HK-2 (cell line): ENCODE measurements at regions not wholly inside any gene's neighbourhood (a gene's known extent, or its start where the extent isn't known, plus 50 kb on each side); places are given as distances from the start of the nearest gene placed in this dataset.
A peak's percentile ranks its signal among the peaks of the same experiment; 100 is the strongest.

Source experiments
- DNase-seq: peaks from one replicate; pipeline ENCODE4 v3.0.0-alpha.2; 2018; ENCODE audit not compliant: unreplicated experiment

DNA sequence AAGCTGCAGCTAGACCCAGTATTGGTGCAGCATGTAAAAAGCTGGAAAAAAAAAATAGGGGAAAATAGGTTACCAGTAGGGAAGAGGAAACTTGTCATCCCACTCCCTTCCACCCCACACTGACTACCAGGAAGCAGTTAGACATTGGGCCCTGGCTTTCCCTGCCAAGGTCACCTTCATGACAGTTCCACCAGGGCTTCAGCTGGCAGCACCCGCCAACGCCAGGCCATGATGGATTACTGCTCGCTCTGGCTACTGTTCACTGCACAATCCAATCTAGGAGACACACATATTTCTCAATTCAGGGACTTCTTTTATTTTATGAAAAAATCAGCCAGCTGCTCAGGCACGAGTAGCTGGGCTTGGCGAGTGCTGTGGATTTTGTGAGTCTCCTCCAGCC, 127.7 kb downstream of the DMRTA2 start:
- DNase-seq, result no peak

GRCh38 chr1:50292276-50292675, 131.0 kb downstream of the DMRTA2 start:
- no peak for DNase-seq

DNA sequence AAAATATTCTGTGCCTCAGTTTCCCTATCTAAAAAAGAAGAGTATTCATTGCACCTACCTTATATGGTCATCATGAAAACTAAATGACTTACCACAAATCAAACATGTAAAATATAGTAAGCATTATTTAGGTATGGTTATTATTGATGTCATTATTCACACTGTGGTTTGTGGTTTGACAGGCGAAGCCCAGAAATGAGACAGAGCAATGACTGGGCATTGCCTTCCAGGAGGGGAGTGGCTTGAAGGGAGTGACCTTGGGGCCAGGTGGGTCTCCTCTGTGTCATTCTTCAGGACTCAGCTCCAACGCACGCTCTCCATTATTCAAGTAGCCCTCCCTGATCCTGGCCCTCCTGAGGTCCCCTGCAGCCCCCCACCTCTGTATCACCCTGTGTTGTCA, 133.7 kb downstream of the DMRTA2 start:
- no peak for DNase-seq

DNA sequence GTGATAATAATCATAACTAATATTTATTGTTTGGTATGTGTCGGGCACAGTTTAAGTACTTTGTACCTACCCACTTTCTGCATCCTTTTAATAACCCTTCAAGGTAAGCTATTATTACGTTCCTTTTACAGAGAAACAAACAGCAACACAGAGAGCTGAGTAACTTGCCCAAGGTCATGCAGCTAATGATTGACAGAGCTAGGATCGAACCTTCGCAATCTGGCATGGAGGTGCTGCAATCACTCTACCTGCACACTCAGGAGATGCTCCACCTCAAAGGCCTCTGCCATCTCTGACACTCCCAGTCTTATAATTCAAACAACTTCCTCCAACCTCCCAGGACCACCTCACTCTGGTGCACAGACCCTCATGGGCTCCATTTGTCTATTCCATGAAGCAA, 137.2 kb downstream of the DMRTA2 start:
- no peak for DNase-seq

DNA sequence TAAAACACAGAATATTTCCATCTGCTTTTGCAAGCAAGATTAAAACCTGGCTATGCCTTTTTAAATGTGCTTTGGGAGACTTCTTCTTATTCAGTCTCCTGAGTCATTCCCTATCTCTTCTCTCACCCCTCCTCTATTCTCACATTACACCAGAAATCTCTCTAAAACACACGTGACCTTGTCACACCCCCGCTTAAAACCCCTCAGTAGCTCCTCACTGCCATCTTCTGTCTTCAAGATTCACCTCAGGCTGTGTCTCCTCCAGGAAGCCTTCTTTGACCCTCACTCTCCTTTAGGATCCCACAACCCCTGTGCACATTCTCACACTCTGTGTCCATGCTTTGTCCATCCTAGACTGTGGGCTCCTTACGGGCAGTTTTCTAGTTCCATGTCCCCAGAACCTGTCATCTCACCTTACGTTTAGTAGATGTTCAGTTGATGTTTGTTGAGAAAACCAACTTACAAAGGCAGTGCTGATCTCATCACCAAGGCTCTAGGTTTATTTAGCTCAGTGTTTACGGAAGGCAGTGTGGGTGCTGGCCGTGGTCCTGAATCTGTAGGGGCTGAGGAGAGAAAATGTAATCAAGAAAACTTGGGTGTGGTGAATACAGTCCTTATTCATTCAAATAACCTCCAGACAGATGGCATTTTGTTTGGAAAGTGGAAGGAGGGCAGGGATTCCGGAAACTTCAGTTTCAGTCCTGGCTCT, 143.5 kb downstream of the DMRTA2 start:
- peak; percentile 16 for DNase-seq

DNA sequence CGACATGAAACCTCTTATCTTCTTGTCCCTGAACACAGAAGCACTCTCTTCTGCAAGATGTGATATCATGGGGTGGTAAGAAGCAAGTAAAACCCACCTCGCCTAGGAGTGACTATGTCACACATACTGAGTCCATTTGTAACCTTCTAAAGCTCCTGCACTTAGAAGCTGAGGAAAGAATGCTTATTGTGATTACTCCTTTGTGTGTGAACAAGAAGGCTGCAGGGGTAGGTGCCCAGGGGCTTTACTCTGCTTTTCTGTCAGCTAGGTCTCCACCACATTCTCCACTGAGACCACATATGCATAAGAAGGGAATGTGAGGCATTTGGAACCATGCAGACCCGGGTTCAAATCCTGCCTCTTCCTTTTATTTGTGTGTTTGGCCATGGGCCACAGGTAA, 144.3 kb downstream of the DMRTA2 start:
- DNase-seq, result no peak

DNA sequence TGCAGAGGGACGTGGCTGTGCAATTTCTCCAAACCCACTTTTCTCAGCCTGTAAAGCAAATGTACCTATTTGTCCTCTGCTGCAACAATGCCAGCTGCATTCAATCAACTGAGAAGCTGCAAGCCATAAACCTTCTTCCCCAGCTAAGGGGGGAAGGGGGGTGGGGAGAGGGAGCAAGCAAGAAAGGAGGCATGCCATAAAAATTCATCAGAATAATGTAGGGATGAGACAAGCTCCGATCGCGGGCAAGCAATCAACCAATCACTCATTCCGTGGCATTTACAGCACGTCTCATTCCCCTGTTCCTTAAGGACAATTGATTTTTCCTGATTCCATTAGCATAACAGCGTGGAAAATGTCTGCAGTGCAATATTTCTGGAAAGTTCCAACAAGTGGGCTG, 144.8 kb downstream of the DMRTA2 start:
- no peak for DNase-seq

GRCh38 chr1:50275566-50275965, 147.7 kb downstream of the DMRTA2 start:
- DNase-seq, result no peak

DNA sequence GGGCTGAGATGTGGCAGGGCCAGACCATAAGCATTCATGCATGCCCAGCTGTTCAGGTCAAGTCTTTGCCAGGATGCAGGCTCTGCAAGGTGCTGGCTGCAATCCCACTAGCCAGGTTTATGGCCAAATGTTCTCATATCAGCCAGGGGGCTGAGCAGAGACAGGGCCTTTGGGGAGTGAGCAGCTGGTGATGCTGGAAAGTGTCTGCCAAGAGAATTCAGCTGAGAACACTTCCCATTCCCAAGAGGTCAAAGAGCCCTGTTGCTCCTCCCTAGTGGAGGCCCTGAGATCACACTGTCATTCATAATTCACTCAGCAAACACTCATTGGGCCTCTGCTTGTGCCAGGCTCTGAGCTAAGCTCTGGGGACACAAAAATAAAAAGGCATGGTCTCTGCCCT, 150.3 kb downstream of the DMRTA2 start:
- no peak for DNase-seq

GRCh38 chr1:50271968-50272578, 151.2 kb downstream of the DMRTA2 start:
- DNase-seq, result peak; percentile 22

DNA sequence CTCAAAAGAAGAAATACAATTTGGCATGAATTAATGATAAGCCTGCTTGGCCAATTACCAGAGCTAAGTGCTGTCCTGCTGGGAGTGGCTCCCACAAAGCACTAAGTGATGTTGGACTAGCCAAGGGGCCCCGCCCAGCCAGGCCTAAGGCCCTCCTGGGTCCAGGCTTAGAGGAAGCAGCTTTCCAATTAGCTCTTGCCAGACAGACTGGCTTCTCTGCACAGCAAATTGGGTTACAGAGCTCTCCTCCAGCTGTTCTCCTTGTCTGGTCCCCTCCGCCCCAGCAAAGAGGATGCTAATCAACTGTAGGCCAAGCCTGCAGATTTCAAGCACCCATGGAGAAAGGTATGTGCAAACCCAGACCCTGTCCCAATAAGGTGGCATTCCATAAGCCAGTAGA, 151.9 kb downstream of the DMRTA2 start:
- no peak for DNase-seq

GRCh38 chr1:50270926-50271325, 152.3 kb downstream of the DMRTA2 start:
- no peak for DNase-seq

DNA sequence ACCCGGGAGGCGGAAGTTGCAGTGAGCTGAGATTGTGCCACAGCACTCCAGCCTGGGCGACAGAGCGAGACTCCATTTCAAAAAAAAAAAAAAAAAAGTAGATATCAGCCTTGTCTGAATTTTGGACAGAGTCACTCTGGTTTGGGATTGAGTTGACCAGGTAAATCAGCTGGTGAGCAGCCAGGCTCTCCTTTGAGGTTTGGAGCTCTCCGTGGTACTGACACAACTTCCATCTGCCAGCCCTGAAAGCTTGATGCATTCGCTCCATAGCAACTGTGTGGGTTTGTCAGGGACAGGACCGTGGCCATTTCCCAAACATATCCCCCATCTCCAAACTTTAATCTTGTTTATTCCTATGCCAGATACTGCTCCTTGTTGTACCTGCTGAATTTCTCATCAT, 155.2 kb downstream of the DMRTA2 start:
- peak; percentile 31 for DNase-seq

GRCh38 chr1:50266509-50266908, 156.7 kb downstream of the DMRTA2 start:
- no peak for DNase-seq

GRCh38 chr1:50265790-50266314, 157.1 kb downstream of the ELAVL4 start:
- DNase-seq, result no peak

DNA sequence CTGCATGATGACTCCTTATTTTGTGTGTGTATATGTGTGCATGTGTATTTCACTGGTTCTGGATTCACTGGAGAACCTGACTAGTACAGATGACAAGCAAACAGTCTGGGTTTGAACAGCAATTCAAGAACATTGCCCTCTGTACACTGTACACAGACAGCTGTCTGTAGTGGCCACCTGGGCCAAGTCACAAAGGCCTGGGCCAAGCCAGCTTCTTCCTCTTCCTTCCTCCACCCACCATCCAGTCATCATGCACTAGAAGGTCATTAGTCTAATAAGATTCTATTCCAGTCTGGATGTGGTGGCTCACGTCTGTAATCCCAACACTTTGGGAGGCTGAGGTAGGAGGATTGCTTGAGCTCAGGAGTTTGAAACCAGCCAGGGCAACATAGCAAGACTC, 155.9 kb downstream of the ELAVL4 start:
- no peak for DNase-seq

DNA sequence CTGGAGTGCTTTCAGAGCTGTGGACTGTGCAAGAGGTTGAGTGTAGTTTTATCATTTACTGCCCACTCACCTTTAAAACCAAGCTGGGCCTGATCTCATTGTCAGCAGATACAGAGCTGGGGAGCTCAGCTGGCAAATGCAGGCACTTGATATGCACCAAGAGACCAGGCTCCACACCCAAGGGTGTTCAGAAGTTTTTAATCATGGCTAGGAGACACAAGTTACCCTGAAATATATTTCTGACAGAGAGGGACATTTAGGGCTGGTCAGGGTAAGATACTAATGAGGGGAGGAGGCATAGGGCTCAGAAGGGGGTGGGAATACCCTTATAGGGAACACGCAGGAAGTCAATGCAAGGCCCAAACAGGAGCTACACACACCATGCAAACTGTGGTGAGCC, 153.7 kb downstream of the ELAVL4 start:
- no peak for DNase-seq

- no peak for DNase-seq
Observed at GRCh38 chr1:50261951-50262350, 153.2 kb downstream of the ELAVL4 start.

DNA sequence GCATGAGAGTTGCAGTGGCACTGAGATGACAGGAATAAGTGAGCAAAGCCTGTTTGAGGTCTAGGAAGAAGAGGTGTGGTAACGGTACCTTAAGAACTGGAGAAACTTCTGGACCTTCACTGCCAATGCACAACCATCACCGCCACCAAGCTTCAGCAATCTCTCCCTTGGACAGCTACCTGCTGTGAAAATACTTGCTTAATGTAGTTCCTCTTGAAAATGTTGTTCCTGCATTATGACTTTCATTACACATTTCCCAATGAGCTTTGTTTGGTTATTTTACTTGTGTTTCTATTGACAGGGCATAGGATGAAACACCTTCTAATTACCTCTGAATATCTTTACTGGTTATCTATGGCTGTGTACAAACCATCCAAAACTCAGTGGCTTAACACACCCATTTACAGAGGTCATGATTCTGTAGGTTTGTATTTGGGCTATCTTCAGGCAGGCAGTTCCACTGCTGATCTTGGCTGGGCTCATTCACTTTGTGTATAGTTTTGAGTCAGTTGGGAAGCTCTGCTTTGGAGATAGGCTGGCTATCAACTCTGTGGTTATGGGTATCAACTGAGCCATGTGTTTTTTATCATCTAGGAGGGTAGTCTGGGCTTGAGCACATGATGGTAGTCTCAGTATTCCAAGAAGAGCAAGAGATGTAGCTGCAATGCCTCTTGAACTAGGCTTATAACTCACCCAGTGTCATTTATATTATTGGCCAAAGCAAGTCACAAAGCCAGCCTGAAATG, 149.4 kb downstream of the ELAVL4 start:
- no peak for DNase-seq

- no peak for DNase-seq
Observed at GRCh38 chr1:50257029-50257428, 148.3 kb downstream of the ELAVL4 start.
